HG02840 (cell line): ENCODE measurements at regions not wholly inside any gene's neighbourhood (a gene's known extent, or its start where the extent isn't known, plus 50 kb on each side); places are given as distances from the start of the nearest gene placed in this dataset.

Experiments
- ATAC-seq: cut with Tn5 transposase; IDR thresholded peaks from one replicate; pipeline ENCODE4 v1.9.1; 2021; ENCODE audit warnings: mild to moderate bottlenecking, moderate library complexity, moderate number of reproducible peaks; ENCODE audit not compliant: unreplicated experiment, low FRiP score

- ATAC-seq: no peak
Measured at GRCh38 chr4:124515591-124515990, 196.9 kb downstream of the ANKRD50 start.

DNA sequence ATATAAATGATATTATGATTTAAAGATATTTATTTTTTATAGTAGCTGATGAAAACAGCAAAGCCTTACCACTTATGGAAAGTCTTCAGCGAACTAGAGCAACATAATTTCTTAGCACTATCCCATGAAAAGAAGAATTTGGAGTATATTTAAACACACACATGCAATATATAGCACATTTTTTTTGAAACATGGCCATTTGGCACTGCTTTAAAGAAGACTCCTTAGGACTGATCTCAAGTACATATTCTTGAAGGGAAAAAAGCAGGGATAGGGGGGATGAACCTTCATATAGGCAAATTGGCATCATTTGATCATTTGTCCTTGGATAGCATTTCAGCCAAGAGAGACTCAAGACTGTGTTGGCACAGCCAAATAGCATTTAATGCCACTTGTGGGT lies 193.3 kb downstream of the ANKRD50 start:
- ATAC-seq: no peak

DNA sequence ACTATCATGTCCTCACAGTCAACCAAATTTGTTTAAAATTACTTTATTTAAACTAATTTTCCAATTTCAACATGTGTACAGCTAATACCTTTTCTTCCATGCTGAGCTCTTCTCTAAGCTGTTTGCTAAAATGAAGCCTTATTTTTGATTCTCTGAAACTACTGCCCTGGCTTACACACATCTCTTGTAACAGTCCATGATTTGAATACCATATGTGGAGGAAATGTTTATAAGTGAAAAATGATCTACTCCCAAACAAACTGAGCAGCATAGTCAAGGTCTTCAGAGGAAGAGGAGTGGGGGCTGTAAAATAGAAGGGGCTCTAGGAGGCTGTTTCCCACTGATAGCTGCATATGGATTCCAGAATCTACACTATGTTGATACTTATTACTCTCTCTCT lies 188.7 kb downstream of the ANKRD50 start:
- no peak for ATAC-seq

GRCh38 chr4:124525524-124525923 lies 187.0 kb downstream of the ANKRD50 start:
- ATAC-seq: no peak

- ATAC-seq: no peak
Measured at GRCh38 chr4:124526331-124526730, 186.2 kb downstream of the ANKRD50 start.

- no peak for ATAC-seq
Measured at GRCh38 chr4:124526769-124527168, 185.8 kb downstream of the ANKRD50 start.

DNA sequence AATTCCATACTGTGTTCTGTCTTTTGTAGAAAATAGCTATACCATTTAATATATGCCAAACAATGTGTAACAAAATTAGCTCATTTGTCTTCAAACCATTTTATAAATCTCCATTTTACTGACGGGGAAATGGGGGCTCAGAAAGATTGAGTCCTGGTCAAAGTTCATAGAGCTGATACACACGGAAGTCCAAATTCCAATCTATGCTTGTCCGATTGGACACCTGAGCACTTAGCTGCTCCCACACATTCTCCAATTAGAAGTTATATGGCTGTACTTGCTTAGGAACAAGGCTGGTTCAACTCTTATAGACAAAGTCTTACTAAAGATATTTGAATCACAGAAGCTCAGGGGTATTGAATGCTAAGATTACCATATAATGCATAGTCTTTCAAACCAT lies 185.2 kb downstream of the ANKRD50 start:
- no peak for ATAC-seq

- no peak for ATAC-seq
Measured at GRCh38 chr4:124529131-124529530, 183.4 kb downstream of the ANKRD50 start.

GRCh38 chr4:124530464-124531077 lies 182.0 kb downstream of the ANKRD50 start:
- ATAC-seq: no peak

DNA sequence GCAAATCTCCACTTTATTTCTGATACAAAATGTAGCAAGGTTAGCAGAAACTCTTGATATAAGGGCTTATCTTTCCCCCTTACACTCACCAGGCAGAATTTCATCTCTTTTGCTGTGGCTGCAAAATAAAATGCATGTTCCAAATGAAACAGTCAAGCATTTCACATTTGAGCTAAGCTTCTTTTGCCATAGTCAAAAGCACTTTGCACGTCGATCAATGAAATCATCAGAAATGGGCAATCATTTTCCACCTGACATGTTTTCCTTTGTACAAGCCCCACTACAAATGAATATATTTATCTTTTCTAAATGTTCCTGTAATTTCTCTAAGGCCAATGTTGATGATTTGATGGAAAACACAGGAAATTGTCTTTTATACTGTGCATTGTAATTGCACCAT lies 178.4 kb downstream of the ANKRD50 start:
- ATAC-seq: no peak

- no peak for ATAC-seq
Measured at GRCh38 chr4:124535003-124535402, 177.5 kb downstream of the ANKRD50 start.

GRCh38 chr4:124536946-124537345 lies 175.6 kb downstream of the ANKRD50 start:
- no peak for ATAC-seq

DNA sequence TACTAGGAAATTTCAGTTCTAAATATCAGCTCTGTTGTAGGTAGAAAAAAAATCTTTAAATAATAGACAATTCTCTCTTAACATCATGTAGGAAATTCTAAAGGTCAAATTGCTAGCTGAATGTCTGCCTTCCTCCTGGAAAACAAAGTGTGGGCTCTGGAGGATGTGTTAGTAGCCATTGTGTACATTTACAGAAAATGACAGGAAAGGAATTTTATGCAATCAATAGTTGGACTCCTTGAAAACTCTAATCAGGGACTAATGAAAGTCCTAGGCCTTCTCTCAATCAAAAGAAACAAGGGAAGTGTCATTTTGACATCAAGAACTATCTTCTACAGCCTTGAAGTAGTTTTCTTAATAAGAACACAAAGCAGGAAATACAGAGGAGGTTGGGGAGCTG lies 174.6 kb downstream of the ANKRD50 start:
- no peak for ATAC-seq

GRCh38 chr4:124540014-124540413 lies 172.5 kb downstream of the ANKRD50 start:
- no peak for ATAC-seq

DNA sequence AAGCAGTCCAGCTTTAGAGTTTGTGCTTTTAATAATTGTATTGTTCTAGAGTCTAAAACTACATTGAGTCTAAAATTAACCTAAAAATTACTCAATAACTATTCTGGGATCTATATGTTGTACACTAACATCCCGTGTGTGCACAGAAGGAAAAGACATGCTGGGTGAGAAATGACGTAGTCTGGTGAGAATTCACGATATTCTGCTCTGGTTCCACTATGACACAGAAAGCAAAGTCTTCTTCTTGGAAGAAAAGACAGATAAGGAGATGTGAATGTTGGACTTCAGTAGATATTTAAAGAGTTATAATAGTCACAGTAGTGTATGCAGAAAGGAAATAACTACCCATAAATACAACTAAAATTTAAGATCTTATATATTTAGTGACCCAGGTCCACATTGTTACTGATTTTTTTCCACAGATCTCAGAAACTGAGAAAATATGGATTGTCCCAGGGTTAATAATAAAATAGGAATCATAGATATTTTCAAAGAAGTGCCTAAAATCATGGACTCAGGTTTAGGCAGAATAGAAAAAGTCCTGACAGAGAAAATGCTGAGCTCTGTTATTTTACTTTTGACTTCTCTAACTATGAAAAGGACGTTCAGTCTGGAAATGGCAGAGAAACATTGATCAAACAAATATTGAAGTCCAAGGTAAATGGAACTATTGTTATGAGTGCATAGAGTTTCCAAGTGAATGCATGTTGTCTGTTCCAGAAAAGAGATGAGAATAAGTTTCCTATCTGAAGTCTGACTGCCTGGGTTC lies 170.7 kb downstream of the ANKRD50 start:
- no peak for ATAC-seq

DNA sequence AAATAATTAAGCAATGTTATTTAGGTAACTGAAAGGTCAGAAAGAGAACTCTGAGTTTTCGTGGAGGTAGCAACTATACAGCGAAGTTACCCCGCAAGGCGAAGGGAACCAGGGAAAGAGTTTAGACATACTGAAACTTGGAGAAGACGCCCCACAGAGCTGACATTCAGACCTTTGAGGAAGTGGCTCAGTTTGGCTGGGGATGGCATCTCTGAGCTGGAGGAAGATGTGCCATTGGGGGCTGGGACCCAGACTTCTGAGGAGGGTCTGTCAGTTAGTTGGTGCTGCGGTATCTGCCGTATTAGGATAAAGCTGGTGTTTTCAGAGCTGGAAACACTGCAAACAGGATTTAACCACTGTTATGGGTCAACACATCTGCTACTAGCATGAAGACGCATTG lies 156.6 kb downstream of the ANKRD50 start:
- ATAC-seq: no peak

- ATAC-seq: no peak
Measured at GRCh38 chr4:124564121-124564520, 148.4 kb downstream of the ANKRD50 start.

- ATAC-seq: no peak
Measured at GRCh38 chr4:124565371-124565770, 147.2 kb downstream of the ANKRD50 start.

GRCh38 chr4:124566030-124566429 lies 146.5 kb downstream of the ANKRD50 start:
- no peak for ATAC-seq

DNA sequence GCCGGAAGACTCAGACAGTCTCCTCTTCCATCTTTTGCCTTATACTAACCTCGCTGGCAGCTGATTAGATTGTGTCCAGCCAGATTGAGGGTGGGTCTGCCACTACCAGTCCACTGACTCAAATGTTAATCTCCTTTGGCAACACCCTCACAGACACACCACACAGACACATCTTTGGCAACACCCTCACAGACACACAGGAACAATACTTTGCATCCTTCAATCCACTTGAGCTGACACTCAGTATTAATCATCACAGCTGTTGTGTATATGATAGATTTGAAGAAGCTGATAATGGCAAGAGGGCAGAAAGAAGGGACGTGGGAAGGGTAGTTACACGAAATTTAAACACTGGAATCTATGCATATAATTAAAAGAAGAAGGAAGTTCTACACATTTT lies 139.5 kb downstream of the ANKRD50 start:
- ATAC-seq: no peak

GRCh38 chr4:124579896-124580295 lies 132.6 kb downstream of the ANKRD50 start:
- ATAC-seq: no peak

GRCh38 chr4:124583797-124584196 lies 128.7 kb downstream of the ANKRD50 start:
- ATAC-seq: no peak
